MM.1S (cell line): ENCODE measurements at regions not wholly inside any gene's neighbourhood (a gene's known extent, or its start where the extent isn't known, plus 50 kb on each side); places are given as distances from the start of the nearest gene placed in this dataset.

Experiments
- DNase-seq: peaks from one replicate; pipeline ENCODE4 v3.0.0-alpha.2; 2015
- H2AFZ ChIP-seq: fragments of 300-600 bp; sonication (generic); 2 replicates; pipeline ENCODE4 v1.6.0; 2016; ENCODE audit warnings: antibody characterized with exemption, low read length
- H3F3A ChIP-seq: fragments of 300-600 bp; sonication (generic); 2 replicates; pipeline ENCODE4 v1.6.1; 2016; ENCODE audit warnings: mild to moderate bottlenecking, antibody characterized with exemption, low read length, moderate library complexity, mixed read lengths; ENCODE audit not compliant: insufficient read depth
- H3K27ac ChIP-seq: fragments of 300-600 bp; sonication (generic); 2 replicates; pipeline ENCODE4 v1.5.1; 2016; ENCODE audit warnings: mild to moderate bottlenecking, low read length
- H3K27me3 ChIP-seq: fragments of 300-600 bp; sonication (generic); replicated peaks from 2 replicates; pipeline ENCODE4 v1.6.0; 2016; ENCODE audit warnings: low read length; ENCODE audit not compliant: insufficient read depth
- H3K36me3 ChIP-seq: fragments of 300-600 bp; sonication (generic); replicated peaks from 2 replicates; pipeline ENCODE4 v1.6.1; 2016; ENCODE audit warnings: mild to moderate bottlenecking, low read length, mixed read lengths; ENCODE audit not compliant: insufficient read depth
- H3K4me1 ChIP-seq: fragments of 300-600 bp; sonication (generic); 2 replicates; pipeline ENCODE4 v1.6.1; 2016; ENCODE audit warnings: low read length, mixed read lengths
- H3K4me2 ChIP-seq: fragments of 300-600 bp; sonication (generic); 2 replicates; pipeline ENCODE4 v1.6.0; 2016; ENCODE audit warnings: low read depth, low read length
- H3K4me3 ChIP-seq: fragments of 300-600 bp; sonication (generic); 2 replicates; pipeline ENCODE4 v1.5.1; 2016; ENCODE audit warnings: low read length, mixed read lengths
- H3K79me2 ChIP-seq: fragments of 300-600 bp; sonication (generic); 2 replicates; pipeline ENCODE4 v1.6.1; 2016; ENCODE audit warnings: mixed run types, low read length, mixed read lengths
- H3K9ac ChIP-seq: fragments of 300-600 bp; sonication (generic); 2 replicates; pipeline ENCODE4 v1.6.1; 2016; ENCODE audit warnings: low read length, mixed read lengths
- H3K9me2 ChIP-seq: fragments of 300-600 bp; sonication (generic); replicated peaks from 2 replicates; pipeline ENCODE4 v1.6.1; 2016; ENCODE audit warnings: mild to moderate bottlenecking, low read length, mixed read lengths; ENCODE audit not compliant: insufficient read depth
- H3K9me3 ChIP-seq: fragments of 300-600 bp; sonication (generic); replicated peaks from 2 replicates; pipeline ENCODE4 v1.6.1; 2016; ENCODE audit warnings: mild to moderate bottlenecking, low read length, mixed read lengths; ENCODE audit not compliant: insufficient read depth
- H4K20me1 ChIP-seq: fragments of 300-600 bp; sonication (generic); 2 replicates; pipeline ENCODE4 v1.6.1; 2016; ENCODE audit warnings: mild to moderate bottlenecking, low read length, moderate library complexity, mixed read lengths; ENCODE audit not compliant: insufficient read depth
- EZH2 ChIP-seq: fragments of 300-600 bp; sonication (generic); optimal IDR thresholded peaks from 2 replicates; pipeline ENCODE3; 2017; ENCODE audit warnings: low read depth, mild to moderate bottlenecking, antibody characterized with exemption, low read length, mixed read lengths
- EZH2phosphoT487 ChIP-seq: fragments of 300-600 bp; sonication (generic); IDR thresholded peaks from 2 replicates; pipeline ENCODE4 v1.6.1; 2018; ENCODE audit warnings: antibody characterized with exemption, low read length
- TF ChIP-seq, protein P1 (sequence below): fragments of 300-600 bp; sonication (generic); IDR thresholded peaks from 2 replicates; pipeline ENCODE4 v1.5.1; 2016; ENCODE audit warnings: antibody characterized with exemption, low read length, mixed read lengths

DNA sequence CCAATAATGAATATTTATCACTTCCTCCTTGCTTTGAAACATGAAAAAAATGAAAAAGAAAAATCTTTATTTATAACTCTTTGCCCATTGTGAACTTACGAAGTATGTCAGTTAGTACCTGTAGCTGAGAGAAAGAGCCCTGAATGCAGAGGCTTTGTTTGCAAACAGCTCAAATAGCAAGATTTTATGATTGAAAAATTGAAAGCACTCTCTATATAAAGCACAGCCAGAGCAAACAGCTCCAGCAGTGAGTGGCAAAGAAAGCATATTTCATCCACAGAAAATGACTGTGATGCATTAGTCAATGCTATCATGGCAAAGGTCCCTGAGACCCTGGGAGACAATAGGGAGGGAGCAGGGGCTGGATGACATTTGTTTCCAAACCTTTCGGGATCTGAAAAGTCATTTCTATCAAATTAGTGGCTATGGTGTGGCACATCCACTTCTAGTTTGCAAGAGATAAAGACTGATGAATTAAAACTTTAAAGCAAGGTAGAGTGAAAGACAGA is 576.1 kb downstream of the OTOL1 start:
- Histone ChIP-seq H3K79me2 (no peaks in the 10 kb centered on the region), H3K9me2 (no peaks in the 10 kb centered on the region), H3K4me1 (no peaks in the 10 kb centered on the region), H3K9ac (no peak overlapping the region), H3K4me3 (no peak overlapping the region), H3F3A (no peaks in the 10 kb centered on the region), H4K20me1 (no peaks in the 10 kb centered on the region), H3K4me2 (no peak overlapping the region), H3K27ac (no peak overlapping the region), H3K36me3 (no peaks in the 10 kb centered on the region), H2AFZ (no peak overlapping the region), H3K27me3 (no peaks in the 10 kb centered on the region), H3K9me3 (no peaks in the 10 kb centered on the region)
- no peak for DNase-seq
- no peak for TF ChIP-seq EZH2phosphoT487
- no peak for TF ChIP-seq EZH2
- TF ChIP-seq, protein P1, sequence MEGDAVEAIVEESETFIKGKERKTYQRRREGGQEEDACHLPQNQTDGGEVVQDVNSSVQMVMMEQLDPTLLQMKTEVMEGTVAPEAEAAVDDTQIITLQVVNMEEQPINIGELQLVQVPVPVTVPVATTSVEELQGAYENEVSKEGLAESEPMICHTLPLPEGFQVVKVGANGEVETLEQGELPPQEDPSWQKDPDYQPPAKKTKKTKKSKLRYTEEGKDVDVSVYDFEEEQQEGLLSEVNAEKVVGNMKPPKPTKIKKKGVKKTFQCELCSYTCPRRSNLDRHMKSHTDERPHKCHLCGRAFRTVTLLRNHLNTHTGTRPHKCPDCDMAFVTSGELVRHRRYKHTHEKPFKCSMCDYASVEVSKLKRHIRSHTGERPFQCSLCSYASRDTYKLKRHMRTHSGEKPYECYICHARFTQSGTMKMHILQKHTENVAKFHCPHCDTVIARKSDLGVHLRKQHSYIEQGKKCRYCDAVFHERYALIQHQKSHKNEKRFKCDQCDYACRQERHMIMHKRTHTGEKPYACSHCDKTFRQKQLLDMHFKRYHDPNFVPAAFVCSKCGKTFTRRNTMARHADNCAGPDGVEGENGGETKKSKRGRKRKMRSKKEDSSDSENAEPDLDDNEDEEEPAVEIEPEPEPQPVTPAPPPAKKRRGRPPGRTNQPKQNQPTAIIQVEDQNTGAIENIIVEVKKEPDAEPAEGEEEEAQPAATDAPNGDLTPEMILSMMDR: no peak

- Histone ChIP-seq H3K9me2 (no peaks in the 10 kb centered on the region), H3K4me2 (no peak overlapping the region), H3K36me3 (no peaks in the 10 kb centered on the region), H4K20me1 (no peaks in the 10 kb centered on the region), H3K4me3 (no peak overlapping the region), H3K79me2 (no peaks in the 10 kb centered on the region), H3K9ac (no peak overlapping the region), H3K27me3 (no peaks in the 10 kb centered on the region), H3F3A (no peaks in the 10 kb centered on the region), H3K4me1 (no peaks in the 10 kb centered on the region), H2AFZ (no peak overlapping the region), H3K9me3 (no peaks in the 10 kb centered on the region), H3K27ac (no peak overlapping the region)
- no peak for DNase-seq
- TF ChIP-seq EZH2phosphoT487: no peak
- TF ChIP-seq EZH2: no peak
These were observed 576.9 kb downstream of the OTOL1 start for GRCh38 chr3:162073422-162073975.

DNA sequence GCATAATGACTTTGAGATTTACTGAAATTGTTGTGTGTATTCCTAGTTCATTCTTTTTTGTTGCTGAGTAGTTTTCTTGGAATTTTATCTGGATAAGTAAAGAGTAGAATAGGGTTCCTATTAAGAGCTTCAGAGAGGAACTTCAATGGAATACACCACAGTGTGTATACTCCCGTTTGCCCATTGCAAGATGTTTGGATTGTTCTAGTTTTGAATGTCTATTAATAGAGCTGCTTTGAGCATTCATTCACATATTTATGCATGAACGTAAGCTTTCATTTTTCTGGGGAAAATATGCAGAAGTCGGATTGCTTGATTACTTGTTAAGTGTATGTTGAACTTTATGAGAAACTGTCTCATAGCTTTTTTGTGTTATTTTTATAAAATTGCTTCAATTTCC is 580.5 kb downstream of the OTOL1 start:
- H3K4me3 ChIP-seq: no peak overlapping the region
- no peak overlapping the region for H3K9ac ChIP-seq
- no peaks in the 10 kb centered on the region for H3F3A ChIP-seq
- no peaks in the 10 kb centered on the region for H3K4me1 ChIP-seq
- H2AFZ ChIP-seq: no peak overlapping the region
- H3K27ac ChIP-seq: no peak overlapping the region
- TF ChIP-seq EZH2phosphoT487 (no peak), EZH2 (no peak)
- TF ChIP-seq, protein P1: no peak
- no peaks in the 10 kb centered on the region for H3K9me2 ChIP-seq
- no peaks in the 10 kb centered on the region for H3K36me3 ChIP-seq
- H3K9me3 ChIP-seq: no peaks in the 10 kb centered on the region
- DNase-seq: no peak
- no peaks in the 10 kb centered on the region for H4K20me1 ChIP-seq
- no peak overlapping the region for H3K4me2 ChIP-seq
- no peaks in the 10 kb centered on the region for H3K79me2 ChIP-seq
- H3K27me3 ChIP-seq: no peaks in the 10 kb centered on the region

DNA sequence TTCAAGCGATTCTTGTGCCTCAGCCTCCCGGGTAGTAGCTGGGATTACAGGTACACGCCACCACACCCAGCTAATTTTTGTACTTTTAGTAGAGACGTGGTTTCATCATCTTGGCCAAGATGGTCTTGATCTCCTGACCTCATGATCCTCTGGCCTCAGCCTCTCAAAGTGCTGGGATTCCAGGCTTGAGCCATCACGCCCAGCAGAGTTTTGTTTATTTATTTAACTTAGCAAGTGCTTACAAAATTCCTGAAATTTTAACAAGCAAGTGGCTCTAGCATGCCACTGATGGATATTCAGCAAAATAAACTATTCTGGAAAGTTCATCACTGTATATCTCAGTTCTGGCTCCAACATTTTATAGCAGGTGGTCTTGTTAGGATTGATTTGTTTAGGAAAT is 585.9 kb downstream of the OTOL1 start:
- H3K36me3 ChIP-seq: no peaks in the 10 kb centered on the region
- no peak overlapping the region for H3K4me2 ChIP-seq
- H3K79me2 ChIP-seq: no peaks in the 10 kb centered on the region
- H3K9me2 ChIP-seq: no peaks in the 10 kb centered on the region
- TF ChIP-seq EZH2 (no peak), EZH2phosphoT487 (no peak)
- TF ChIP-seq, protein P1: no peak
- no peak for DNase-seq
- H3K9me3 ChIP-seq: no peaks in the 10 kb centered on the region
- no peaks in the 10 kb centered on the region for H3K27me3 ChIP-seq
- no peak overlapping the region for H3K27ac ChIP-seq
- H3K9ac ChIP-seq: no peak overlapping the region
- no peaks in the 10 kb centered on the region for H3F3A ChIP-seq
- no peak overlapping the region for H3K4me3 ChIP-seq
- no peaks in the 10 kb centered on the region for H4K20me1 ChIP-seq
- H3K4me1 ChIP-seq: no peaks in the 10 kb centered on the region
- no peak overlapping the region for H2AFZ ChIP-seq
